HEK293T (cell line): ENCODE measurements at regions not wholly inside any gene's neighbourhood (a gene's known extent, or its start where the extent isn't known, plus 50 kb on each side); places are given as distances from the start of the nearest gene placed in this dataset.

ENCODE experiments used
- CTCF ChIA-PET: fragments of 350-600 bp; formaldehyde crosslinking; extraction: SDS; loops from one replicate; lab custom pipeline; 2021; ENCODE audit warnings: antibody characterized with exemption, inconsistent platforms; lab: Yijun Ruan, JAX
- POLR2A ChIA-PET: fragments of 350-600 bp; formaldehyde crosslinking; extraction: SDS; loops from one replicate; lab custom pipeline; 2020; ENCODE audit warnings: antibody characterized with exemption, inconsistent platforms; lab: Yijun Ruan, JAX
- DNase-seq: peaks from one replicate; pipeline ENCODE4 v3.0.0; 2012; ENCODE audit warnings: mixed read lengths; ENCODE audit errors: extremely low spot score
- ARNT ChIP-seq: fragments of 450-650 bp; IDR thresholded peaks from 2 replicates; pipeline ENCODE4 v1.6.1; 2017; ENCODE audit warnings: mild to moderate bottlenecking
- BHLHE40 ChIP-seq: fragments of 450-650 bp; IDR thresholded peaks from 2 replicates; pipeline ENCODE4 v1.6.1; 2016; ENCODE audit warnings: mild to moderate bottlenecking, moderate library complexity, borderline replicate concordance
- CTBP1 ChIP-seq: fragments of 450-650 bp; IDR thresholded peaks from 2 replicates; pipeline ENCODE4 v1.6.1; 2016; ENCODE audit warnings: borderline replicate concordance
- ELF4 ChIP-seq: fragments of 450-650 bp; IDR thresholded peaks from 2 replicates; pipeline ENCODE4 v1.6.1; 2017; ENCODE audit warnings: antibody characterized with exemption
- FOXA1 ChIP-seq: fragments of 450-650 bp; IDR thresholded peaks from 2 replicates; pipeline ENCODE4 v1.6.1; 2016; ENCODE audit warnings: mild to moderate bottlenecking
- FOXK2 ChIP-seq: fragments of 450-650 bp; IDR thresholded peaks from 2 replicates; pipeline ENCODE4 v1.6.1; 2016; ENCODE audit warnings: mild to moderate bottlenecking
- FOXM1 ChIP-seq: fragments of 450-650 bp; IDR thresholded peaks from 2 replicates; pipeline ENCODE4 v1.6.1; 2017; ENCODE audit warnings: mild to moderate bottlenecking, borderline replicate concordance
- HDGF ChIP-seq: fragments of 450-650 bp; IDR thresholded peaks from 2 replicates; pipeline ENCODE4 v1.6.1; 2017; ENCODE audit warnings: antibody characterized with exemption, borderline replicate concordance
- L3MBTL2 ChIP-seq: fragments of 450-650 bp; conservative IDR thresholded peaks from 2 replicates; pipeline ENCODE4 v1.6.1; 2016; ENCODE audit warnings: mild to moderate bottlenecking
- LEF1 ChIP-seq: fragments of 450-650 bp; IDR thresholded peaks from 2 replicates; pipeline ENCODE4 v1.6.1; 2017; ENCODE audit warnings: mild to moderate bottlenecking, borderline replicate concordance
- NFRKB ChIP-seq: fragments of 450-650 bp; IDR thresholded peaks from 2 replicates; pipeline ENCODE4 v1.6.1; 2016; ENCODE audit warnings: mild to moderate bottlenecking, moderate library complexity
- SP1 ChIP-seq: fragments of 450-650 bp; IDR thresholded peaks from 2 replicates; pipeline ENCODE4 v1.6.1; 2017
- SUZ12 ChIP-seq: fragments of 450-650 bp; IDR thresholded peaks from 2 replicates; pipeline ENCODE4 v1.6.1; 2016; ENCODE audit warnings: mild to moderate bottlenecking
- TARDBP ChIP-seq: fragments of 450-650 bp; IDR thresholded peaks from 2 replicates; pipeline ENCODE4 v1.6.1; 2016
- ZNF384 ChIP-seq: fragments of 450-650 bp; IDR thresholded peaks from 2 replicates; pipeline ENCODE4 v1.6.1; 2016
- TF ChIP-seq, protein P1 (sequence below): fragments of 450-650 bp; IDR thresholded peaks from 2 replicates; pipeline ENCODE4 v1.6.1; 2016

DNA sequence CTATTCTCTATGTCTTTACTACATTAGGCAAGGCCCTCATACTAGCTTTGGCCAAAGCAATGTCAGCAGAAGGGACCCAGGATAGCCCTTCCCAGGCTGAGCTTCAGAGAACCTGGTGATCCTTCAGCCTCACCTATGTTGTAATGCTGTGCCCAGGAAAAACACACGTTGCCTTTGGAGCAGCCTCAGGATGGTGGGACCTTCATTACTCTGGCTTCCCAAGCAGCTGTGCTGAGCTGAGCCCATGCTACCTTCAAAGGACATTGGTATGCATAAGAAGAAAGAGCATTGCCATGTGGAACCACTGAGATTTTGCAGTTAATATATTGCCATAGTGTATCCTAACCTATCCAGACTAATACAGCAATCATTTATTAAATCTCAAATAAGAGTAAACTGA is 756.4 kb upstream of the ID2 start:
- ChIA-PET CTCF (no interaction called here), POLR2A (no interaction called here)
- no peak for DNase-seq
- TF ChIP-seq NFRKB (no peak), SP1 (no peak), ARNT (no peak), FOXA1 (no peak), HDGF (no peak), L3MBTL2 (no peak), SUZ12 (no peak), LEF1 (no peak), CTBP1 (no peak), BHLHE40 (no peak), FOXK2 (no peak), ELF4 (no peak), FOXM1 (no peak), TARDBP (no peak), ZNF384 (no peak)
- TF ChIP-seq, protein P1, sequence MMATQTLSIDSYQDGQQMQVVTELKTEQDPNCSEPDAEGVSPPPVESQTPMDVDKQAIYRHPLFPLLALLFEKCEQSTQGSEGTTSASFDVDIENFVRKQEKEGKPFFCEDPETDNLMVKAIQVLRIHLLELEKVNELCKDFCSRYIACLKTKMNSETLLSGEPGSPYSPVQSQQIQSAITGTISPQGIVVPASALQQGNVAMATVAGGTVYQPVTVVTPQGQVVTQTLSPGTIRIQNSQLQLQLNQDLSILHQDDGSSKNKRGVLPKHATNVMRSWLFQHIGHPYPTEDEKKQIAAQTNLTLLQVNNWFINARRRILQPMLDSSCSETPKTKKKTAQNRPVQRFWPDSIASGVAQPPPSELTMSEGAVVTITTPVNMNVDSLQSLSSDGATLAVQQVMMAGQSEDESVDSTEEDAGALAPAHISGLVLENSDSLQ, result no peak

DNA sequence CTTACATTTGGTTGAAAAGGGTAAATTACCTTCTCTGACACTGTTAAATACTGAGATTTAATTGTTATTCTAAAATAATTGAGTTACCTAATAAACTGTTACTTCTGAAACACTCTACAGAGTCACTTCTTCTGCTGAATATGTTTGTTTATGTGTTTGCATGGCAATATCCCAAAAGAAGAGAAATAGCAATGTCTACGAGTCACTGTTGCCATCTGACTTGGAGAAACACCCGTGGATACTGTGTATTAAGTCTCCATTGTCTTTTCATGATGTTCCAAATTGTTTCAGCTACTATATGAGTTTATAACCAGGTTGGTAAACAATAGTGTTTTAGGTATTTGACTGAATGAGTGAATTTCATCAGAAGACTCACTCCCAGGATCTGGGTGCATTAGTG is 754.2 kb upstream of the ID2 start:
- CTCF ChIA-PET, result no interaction called here

DNA sequence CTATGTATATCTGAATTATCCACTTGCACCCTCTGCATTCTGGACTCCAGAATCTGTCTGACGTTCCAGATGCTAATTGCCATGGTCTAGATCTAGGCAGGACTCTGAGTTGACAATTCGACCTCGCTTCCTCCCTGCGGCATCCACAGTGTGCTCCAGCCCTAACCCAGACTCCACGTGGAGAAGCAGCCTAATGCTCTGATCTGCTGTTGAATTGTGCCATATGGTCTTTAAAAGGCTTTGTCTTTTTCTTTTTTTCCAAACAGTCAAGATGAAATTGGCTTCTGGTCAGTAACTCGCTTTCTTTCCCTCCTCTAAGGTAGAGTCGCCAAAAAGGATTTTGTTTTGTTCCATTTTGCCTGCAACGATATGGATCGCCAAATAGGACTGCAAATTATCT is 752.6 kb upstream of the ID2 start:
- CTCF ChIA-PET, result no interaction called here
- no peak for DNase-seq
- TF ChIP-seq, protein P1, result no peak
- TF ChIP-seq FOXK2, result no peak
- no peak for TF ChIP-seq ELF4
- TF ChIP-seq LEF1, result no peak
- TF ChIP-seq SP1, result no peak
- TF ChIP-seq ARNT, result no peak
- no peak for TF ChIP-seq FOXM1
- TF ChIP-seq SUZ12, result no peak
- TF ChIP-seq TARDBP, result no peak
- TF ChIP-seq HDGF, result no peak
- no peak for TF ChIP-seq FOXA1
- POLR2A ChIA-PET, result no interaction called here

More for the DNA sequence above, 754.2 kb upstream of the ID2 start:
- TF ChIP-seq HDGF (no peak), LEF1 (no peak), ARNT (no peak), FOXA1 (no peak), TARDBP (no peak), FOXK2 (no peak), SP1 (no peak), FOXM1 (no peak), ZNF384 (no peak), SUZ12 (no peak), ELF4 (no peak), L3MBTL2 (no peak)
- TF ChIP-seq, protein P1, result no peak
- DNase-seq, result no peak
- POLR2A ChIA-PET, result no interaction called here

DNA sequence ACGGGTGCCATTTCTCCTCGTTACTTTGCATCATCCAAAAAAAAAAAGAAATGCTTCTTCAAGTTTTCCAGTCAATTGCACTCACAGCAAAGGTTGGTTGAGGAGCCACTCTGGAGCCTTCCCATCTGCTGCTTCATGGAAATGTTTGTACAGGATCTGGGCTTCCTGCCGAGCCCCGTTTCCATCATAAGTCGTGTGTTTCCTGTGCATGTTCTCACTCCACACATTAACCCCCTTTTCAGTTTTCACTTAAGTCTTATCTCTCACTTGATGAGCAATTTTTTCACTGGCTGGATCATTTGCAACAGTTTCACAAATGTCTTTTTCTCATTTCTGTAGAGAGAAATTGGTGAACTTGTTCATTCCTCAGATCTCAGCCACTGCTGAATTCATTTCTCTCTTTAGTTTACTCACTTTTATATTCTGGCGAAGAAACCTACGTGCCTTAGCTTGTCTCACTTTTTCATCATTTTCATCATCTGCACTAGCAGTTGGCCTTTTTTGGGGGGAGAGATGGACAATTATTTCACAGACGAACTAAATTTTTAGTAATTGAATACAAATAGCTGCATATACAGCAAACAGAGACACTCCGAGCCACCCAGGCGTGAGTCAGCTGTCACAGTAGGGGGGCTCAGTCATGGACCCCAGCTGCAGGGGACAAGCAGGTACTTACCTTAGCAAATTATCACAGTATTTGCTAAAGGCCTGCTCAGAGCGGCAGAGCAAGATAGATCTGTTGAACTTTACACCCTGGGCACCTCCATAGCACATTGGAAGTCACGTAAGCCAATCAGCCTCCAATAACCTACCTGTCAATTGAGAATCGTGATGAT is 750.8 kb upstream of the ID2 start:
- no peak for TF ChIP-seq TARDBP
- no peak for TF ChIP-seq ARNT
- TF ChIP-seq NFRKB, result no peak
- no peak for TF ChIP-seq FOXK2
- TF ChIP-seq SP1, result no peak
- no peak for TF ChIP-seq ELF4
- TF ChIP-seq FOXA1, result no peak
- TF ChIP-seq BHLHE40, result no peak
- no peak for TF ChIP-seq HDGF
- no peak for TF ChIP-seq CTBP1
- TF ChIP-seq SUZ12, result no peak
- TF ChIP-seq ZNF384, result no peak
- TF ChIP-seq L3MBTL2, result no peak
- TF ChIP-seq, protein P1, result no peak
- TF ChIP-seq FOXM1, result no peak
- no peak for TF ChIP-seq LEF1
- DNase-seq, result no peak
- CTCF ChIA-PET, result no interaction called here
- POLR2A ChIA-PET, result no interaction called here

DNA sequence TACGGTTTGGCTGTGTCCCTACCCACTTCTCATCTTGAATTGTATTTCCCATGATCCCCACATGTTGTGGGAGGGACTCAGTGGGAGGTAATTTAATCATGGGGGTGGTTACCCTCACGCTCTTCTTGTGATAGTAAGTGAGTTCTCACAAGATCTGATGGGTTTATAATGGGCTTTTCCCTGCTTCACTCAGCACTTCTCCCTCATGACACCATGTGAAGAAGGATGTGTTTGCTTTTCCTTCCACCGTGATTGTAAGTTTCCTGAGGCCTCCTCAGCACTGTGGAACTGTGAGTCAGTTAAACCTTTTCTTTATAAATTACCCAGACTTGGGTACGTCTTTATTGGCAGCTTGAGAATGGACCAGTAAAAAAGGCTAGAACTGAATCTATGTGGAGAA is 750.0 kb upstream of the ID2 start:
- no peak for TF ChIP-seq CTBP1
- no peak for TF ChIP-seq FOXK2
- TF ChIP-seq FOXA1, result no peak
- no peak for TF ChIP-seq L3MBTL2
- no peak for TF ChIP-seq BHLHE40
- no peak for TF ChIP-seq HDGF
- no peak for TF ChIP-seq LEF1
- no peak for TF ChIP-seq ZNF384
- no peak for TF ChIP-seq TARDBP
- TF ChIP-seq, protein P1, result no peak
- TF ChIP-seq NFRKB, result no peak
- TF ChIP-seq SUZ12, result no peak
- no peak for TF ChIP-seq SP1
- TF ChIP-seq FOXM1, result no peak
- TF ChIP-seq ELF4, result no peak
- TF ChIP-seq ARNT, result no peak
- no peak for DNase-seq
- POLR2A ChIA-PET, result no interaction called here
- CTCF ChIA-PET, result no interaction called here
